Right lobe of liver (tissue), 6 donors: ENCODE measurements at regions not wholly inside any gene's neighbourhood (a gene's known extent, or its start where the extent isn't known, plus 50 kb on each side); places are given as distances from the start of the nearest gene placed in this dataset.

ENCODE experiments used
- ATAC-seq, 4 donors: fragments of 200-7000 bp; cut with Tn5 transposase; one replicate each; pipeline ENCODE4 v1.9.1; 2020; ENCODE audit warnings: mild to moderate bottlenecking in 4 of 4, moderate library complexity in 4 of 4
- DNase-seq, 3 donors: peaks; one replicate each; pipeline ENCODE4 v3.0.0-alpha.2; 2020
- H3K27ac ChIP-seq, 3 donors: fragments of 200-600 bp; one replicate each; pipeline ENCODE4 v1.8.0; 2022
- H3K27me3 ChIP-seq, 2 donors: fragments of 200-600 bp; one replicate each; pipeline ENCODE4 v1.8.0; 2022
- H3K36me3 ChIP-seq, 4 donors: fragments of 200-600 bp; sonication (generic) in 1 of 4; one replicate each; pipeline versions ENCODE4 v1.5.1 to v1.8.0; 2017 to 2022; ENCODE audit warnings: control low read depth in 1 of 4
- H3K4me1 ChIP-seq, 4 donors: fragments of 200-600 bp; sonication (generic) in 1 of 4; one replicate each; pipeline versions ENCODE4 v1.5.1 to v1.8.0; 2017 to 2022; ENCODE audit warnings: control low read depth in 1 of 4
- H3K4me3 ChIP-seq, 3 donors: fragments of 200-600 bp; one replicate each; pipeline ENCODE4 v1.8.0; 2022
- H3K9me3 ChIP-seq, 4 donors: fragments of 200-600 bp; sonication (generic) in 1 of 4; one replicate each; pipeline versions ENCODE4 v1.5.1 to v1.8.0; 2017 to 2022; ENCODE audit warnings: control low read depth in 1 of 4
- POLR2A ChIP-seq: fragments of 450-650 bp; IDR thresholded peaks from one replicate; pipeline ENCODE4 v1.6.1; 2017; ENCODE audit warnings: antibody characterized with exemption, mild to moderate bottlenecking
- WGBS: methylation state at CpG from one replicate; pipeline ENCODE4 v1.1.6; 2018; ENCODE audit warnings: low coverage, low lambda C conversion rate; ENCODE audit not compliant: insufficient coverage; ENCODE audit errors: missing lambda C conversion rate; 5-methylcytosine and 5-hydroxymethylcytosine counted together
- intact Hi-C, 2 donors: fragments of 100-400 bp; cut with DNase I; formaldehyde crosslinking; loops; one replicate each; pipeline versions ENCODE4 v1.11.2 to v1.14.1; 2022
- TF ChIP-seq, protein P1 (sequence below), 4 donors: fragments of 200-600 bp in 3 of 4; fragments of 450-650 bp in 1 of 4; IDR thresholded peaks; one replicate each; pipeline versions ENCODE4 v1.5.1 to v1.8.0; 2016 to 2022; ENCODE audit warnings: antibody characterized with exemption in 4 of 4, mild to moderate bottlenecking in 2 of 4
- donor health status: DM: no; HTN: yes; CAD: no.
- donor health status: DM: no; HTN: no; CAD: no.
- donor health status: DM: no; HTN: no; CAD: no.
- donor health status: DM: no; HTN: yes; CAD: no.
- donor health status: DM: no; HTN: yes; CAD: no.

DNA sequence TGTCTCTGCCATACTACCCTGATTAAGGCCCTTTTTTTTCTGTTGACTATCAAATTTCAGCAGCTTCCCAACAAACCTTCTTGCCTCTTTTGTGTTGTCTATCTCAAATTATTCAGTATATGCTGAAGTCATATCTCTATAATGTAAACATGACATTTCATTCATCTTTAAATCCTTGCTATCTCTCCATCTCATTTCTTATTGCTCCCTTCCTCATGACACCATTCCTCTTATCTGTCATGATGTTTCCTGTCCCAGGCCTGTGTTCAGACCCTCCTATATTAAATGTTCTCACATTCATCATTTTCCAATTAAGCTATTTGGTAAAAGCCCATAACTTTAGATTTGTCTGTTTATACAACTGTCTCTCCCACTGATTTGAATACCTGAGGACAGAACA, 482.6 kb downstream of the EPM2A start:
- intact Hi-C loops: no loop called here

GRCh38 chr6:145254649-145255401, 480.5 kb downstream of the EPM2A start:
- intact Hi-C loops: no loop called here
- DNase-seq (no peak), ATAC-seq (no peak)
- Histone ChIP-seq H3K27me3 (no peaks in the 10 kb centered on the region), H3K4me1 (no peaks in the 10 kb centered on the region), H3K27ac (no peak overlapping the region), H3K36me3 (no peaks in the 10 kb centered on the region), H3K9me3 (no peaks in the 10 kb centered on the region), H3K4me3 (no peak overlapping the region)
- TF ChIP-seq, protein P1, sequence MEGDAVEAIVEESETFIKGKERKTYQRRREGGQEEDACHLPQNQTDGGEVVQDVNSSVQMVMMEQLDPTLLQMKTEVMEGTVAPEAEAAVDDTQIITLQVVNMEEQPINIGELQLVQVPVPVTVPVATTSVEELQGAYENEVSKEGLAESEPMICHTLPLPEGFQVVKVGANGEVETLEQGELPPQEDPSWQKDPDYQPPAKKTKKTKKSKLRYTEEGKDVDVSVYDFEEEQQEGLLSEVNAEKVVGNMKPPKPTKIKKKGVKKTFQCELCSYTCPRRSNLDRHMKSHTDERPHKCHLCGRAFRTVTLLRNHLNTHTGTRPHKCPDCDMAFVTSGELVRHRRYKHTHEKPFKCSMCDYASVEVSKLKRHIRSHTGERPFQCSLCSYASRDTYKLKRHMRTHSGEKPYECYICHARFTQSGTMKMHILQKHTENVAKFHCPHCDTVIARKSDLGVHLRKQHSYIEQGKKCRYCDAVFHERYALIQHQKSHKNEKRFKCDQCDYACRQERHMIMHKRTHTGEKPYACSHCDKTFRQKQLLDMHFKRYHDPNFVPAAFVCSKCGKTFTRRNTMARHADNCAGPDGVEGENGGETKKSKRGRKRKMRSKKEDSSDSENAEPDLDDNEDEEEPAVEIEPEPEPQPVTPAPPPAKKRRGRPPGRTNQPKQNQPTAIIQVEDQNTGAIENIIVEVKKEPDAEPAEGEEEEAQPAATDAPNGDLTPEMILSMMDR (IDR thresholded peaks at IDR 0.05): no peak
- TF ChIP-seq POLR2A: no peak
- WGBS: 88% methylated on average over 2 of the region's 5 CpGs

More for the DNA sequence above, 482.6 kb downstream of the EPM2A start:
- no peak overlapping the region for H3K27ac ChIP-seq
- no peaks in the 10 kb centered on the region for H3K9me3 ChIP-seq
- DNase-seq (no peak), ATAC-seq (no peak)
- no peaks in the 10 kb centered on the region for H3K27me3 ChIP-seq
- H3K4me1 ChIP-seq: peaks cover 0 to 8% (median 3%) of the 10 kb centered on the region in 4 donors
- H3K36me3 ChIP-seq: no peaks in the 10 kb centered on the region
- H3K4me3 ChIP-seq: no peak overlapping the region
- TF ChIP-seq, protein P1 (IDR thresholded peaks at IDR 0.05): no peak
- TF ChIP-seq POLR2A: no peak

- Histone ChIP-seq H3K9me3 (no peaks in the 10 kb centered on the region), H3K36me3 (no peaks in the 10 kb centered on the region), H3K27me3 (no peaks in the 10 kb centered on the region), H3K4me1 (no peaks in the 10 kb centered on the region), H3K27ac (no peak overlapping the region), H3K4me3 (no peak overlapping the region)
- DNase-seq: no peak
- intact Hi-C loops: no loop called here
- 93% methylated on average over 1 of the region's 1 CpG for WGBS
- no peak for ATAC-seq
- TF ChIP-seq POLR2A: no peak
- TF ChIP-seq, protein P1 (IDR thresholded peaks at IDR 0.05): no peak
Observed at GRCh38 chr6:145257704-145258103, 477.6 kb downstream of the EPM2A start.

GRCh38 chr6:145258122-145258521, 477.2 kb downstream of the EPM2A start:
- intact Hi-C loops: no loop called here
- no peaks in the 10 kb centered on the region for H3K9me3 ChIP-seq
- TF ChIP-seq, protein P1 (IDR thresholded peaks at IDR 0.05): no peak
- no peak for TF ChIP-seq POLR2A
- H3K27me3 ChIP-seq: no peaks in the 10 kb centered on the region
- no peaks in the 10 kb centered on the region for H3K36me3 ChIP-seq
- no peak overlapping the region for H3K27ac ChIP-seq
- ATAC-seq (no peak), DNase-seq (no peak)
- 80% methylated on average over 1 of the region's 1 CpG for WGBS
- H3K4me3 ChIP-seq: no peak overlapping the region
- no peaks in the 10 kb centered on the region for H3K4me1 ChIP-seq
